ENCODE measurements at regions not wholly inside any gene's neighbourhood (a gene's known extent, or its start where the extent isn't known, plus 50 kb on each side); places are given as distances from the start of the nearest gene placed in this dataset.

GRCh38 chr12:42785944-42786343 lies 196.4 kb upstream of the PRICKLE1 start:
- no peak for FAIRE-seq

GRCh38 chr12:42780671-42781070 lies 191.1 kb upstream of the PRICKLE1 start:
- FAIRE-seq = no peak

GRCh38 chr12:42779186-42779859 lies 189.8 kb upstream of the PRICKLE1 start:
- FAIRE-seq = no peak

- FAIRE-seq = no peak
Measured at GRCh38 chr12:42776396-42776795, 186.8 kb upstream of the PRICKLE1 start.

- FAIRE-seq = no peak
Measured at GRCh38 chr12:42774238-42774637, 184.7 kb upstream of the PRICKLE1 start.

GRCh38 chr12:42770261-42770660 lies 180.7 kb upstream of the PRICKLE1 start:
- no peak for FAIRE-seq

GRCh38 chr12:42769455-42769854 lies 179.9 kb upstream of the PRICKLE1 start:
- no peak for FAIRE-seq

- FAIRE-seq = no peak
Measured at GRCh38 chr12:42767998-42768397, 178.5 kb upstream of the PRICKLE1 start.

- no peak for FAIRE-seq
Measured at GRCh38 chr12:42767326-42767954, 177.9 kb upstream of the PRICKLE1 start.

GRCh38 chr12:42766754-42767153 lies 177.2 kb upstream of the PRICKLE1 start:
- FAIRE-seq = no peak

- FAIRE-seq = no peak
Measured at GRCh38 chr12:42766026-42766425, 176.5 kb upstream of the PRICKLE1 start.

- no peak for FAIRE-seq
Measured at GRCh38 chr12:42763682-42764081, 174.1 kb upstream of the PRICKLE1 start.

GRCh38 chr12:42762395-42762925 lies 172.9 kb upstream of the PRICKLE1 start:
- no peak for FAIRE-seq

- no peak for FAIRE-seq
Measured at GRCh38 chr12:42761601-42762350, 172.2 kb upstream of the PRICKLE1 start.

GRCh38 chr12:42761086-42761485 lies 171.5 kb upstream of the PRICKLE1 start:
- FAIRE-seq = no peak

GRCh38 chr12:42760550-42760949 lies 171.0 kb upstream of the PRICKLE1 start:
- no peak for FAIRE-seq

- FAIRE-seq = no peak
Measured at GRCh38 chr12:42759622-42760273, 170.2 kb upstream of the PRICKLE1 start.

GRCh38 chr12:42758806-42759205 lies 169.3 kb upstream of the PRICKLE1 start:
- no peak for FAIRE-seq

- FAIRE-seq = no peak
Measured at GRCh38 chr12:42757624-42758119, 168.1 kb upstream of the PRICKLE1 start.

GRCh38 chr12:42756841-42757623 lies 167.5 kb upstream of the PRICKLE1 start:
- FAIRE-seq = no peak

- no peak for FAIRE-seq
Measured at GRCh38 chr12:42750356-42750755, 160.8 kb upstream of the PRICKLE1 start.

GRCh38 chr12:42749239-42749638 lies 159.7 kb upstream of the PRICKLE1 start:
- no peak for FAIRE-seq

All from G401.6 (cell line).